Retinal pigment epithelial cell (primary cell): ENCODE measurements at regions not wholly inside any gene's neighbourhood (a gene's known extent, or its start where the extent isn't known, plus 50 kb on each side); places are given as distances from the start of the nearest gene placed in this dataset.

Experiments used
- DNase-seq: peaks from one replicate; pipeline ENCODE4 v3.0.0-alpha.2; 2010; ENCODE audit warnings: low read depth
- H3K4me3 ChIP-seq: 2 replicates; pipeline ENCODE4 v1.5.1; 2011; ENCODE audit warnings: mild to moderate bottlenecking, low read length, control low read depth, moderate library complexity
- TF ChIP-seq, protein P1 (sequence below): conservative IDR thresholded peaks from 2 replicates; pipeline ENCODE4 v1.5.1; 2011; ENCODE audit warnings: low read depth, low read length, control low read depth, inconsistent platforms

DNA sequence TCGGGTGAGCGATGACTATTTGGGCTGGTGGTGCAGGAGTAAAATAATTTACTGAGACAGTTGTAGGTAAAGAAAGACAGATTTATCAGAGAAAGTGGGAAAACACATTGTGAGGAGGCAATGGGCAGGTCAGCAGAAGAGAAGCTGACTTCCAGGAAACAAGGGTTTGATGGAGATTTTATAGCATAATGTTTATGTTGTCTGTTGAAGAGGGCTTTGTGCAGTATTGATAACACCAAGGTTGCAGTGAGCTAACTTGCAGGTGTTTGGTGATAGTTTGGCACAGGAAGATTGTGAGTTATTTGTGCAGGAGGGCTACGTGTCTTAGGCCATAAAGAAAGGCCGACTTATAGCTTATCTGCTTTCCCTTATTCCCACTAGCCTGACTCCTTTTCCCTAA, 72.2 kb downstream of the DHRS2 start:
- TF ChIP-seq, protein P1, sequence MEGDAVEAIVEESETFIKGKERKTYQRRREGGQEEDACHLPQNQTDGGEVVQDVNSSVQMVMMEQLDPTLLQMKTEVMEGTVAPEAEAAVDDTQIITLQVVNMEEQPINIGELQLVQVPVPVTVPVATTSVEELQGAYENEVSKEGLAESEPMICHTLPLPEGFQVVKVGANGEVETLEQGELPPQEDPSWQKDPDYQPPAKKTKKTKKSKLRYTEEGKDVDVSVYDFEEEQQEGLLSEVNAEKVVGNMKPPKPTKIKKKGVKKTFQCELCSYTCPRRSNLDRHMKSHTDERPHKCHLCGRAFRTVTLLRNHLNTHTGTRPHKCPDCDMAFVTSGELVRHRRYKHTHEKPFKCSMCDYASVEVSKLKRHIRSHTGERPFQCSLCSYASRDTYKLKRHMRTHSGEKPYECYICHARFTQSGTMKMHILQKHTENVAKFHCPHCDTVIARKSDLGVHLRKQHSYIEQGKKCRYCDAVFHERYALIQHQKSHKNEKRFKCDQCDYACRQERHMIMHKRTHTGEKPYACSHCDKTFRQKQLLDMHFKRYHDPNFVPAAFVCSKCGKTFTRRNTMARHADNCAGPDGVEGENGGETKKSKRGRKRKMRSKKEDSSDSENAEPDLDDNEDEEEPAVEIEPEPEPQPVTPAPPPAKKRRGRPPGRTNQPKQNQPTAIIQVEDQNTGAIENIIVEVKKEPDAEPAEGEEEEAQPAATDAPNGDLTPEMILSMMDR: no peak
- H3K4me3 ChIP-seq: no peak overlapping the region
- no peak for DNase-seq

- no peak overlapping the region for H3K4me3 ChIP-seq
- TF ChIP-seq, protein P1: no peak
- DNase-seq: no peak
Measured at GRCh38 chr14:23709923-23710322, 73.8 kb downstream of the DHRS2 start.

- no peak for DNase-seq
- TF ChIP-seq, protein P1: no peak
- no peak overlapping the region for H3K4me3 ChIP-seq
Measured at GRCh38 chr14:23712287-23712686, 76.1 kb downstream of the DHRS2 start.

- H3K4me3 ChIP-seq: no peak overlapping the region
- DNase-seq: no peak
- TF ChIP-seq, protein P1: no peak
Measured at GRCh38 chr14:23719225-23719985, 83.2 kb downstream of the DHRS2 start.

- no peak for DNase-seq
- H3K4me3 ChIP-seq: no peak overlapping the region
- TF ChIP-seq, protein P1: no peak
Measured at GRCh38 chr14:23722675-23723074, 86.5 kb downstream of the DHRS2 start.

GRCh38 chr14:23723911-23724310, 87.7 kb downstream of the DHRS2 start:
- no peak for DNase-seq
- TF ChIP-seq, protein P1: no peak
- no peak overlapping the region for H3K4me3 ChIP-seq

- DNase-seq: no peak
- TF ChIP-seq, protein P1: no peak
- no peak overlapping the region for H3K4me3 ChIP-seq
Measured at GRCh38 chr14:23725528-23725927, 89.4 kb downstream of the DHRS2 start.
